H9 (cell line): ENCODE measurements at regions not wholly inside any gene's neighbourhood (a gene's known extent, or its start where the extent isn't known, plus 50 kb on each side); places are given as distances from the start of the nearest gene placed in this dataset.

ENCODE experiments used
- DNase-seq: peaks from one replicate; pipeline ENCODE4 v3.0.0-alpha.2; 2017
- H2AFZ ChIP-seq: one replicate; pipeline ENCODE4 v1.6.1; 2013; ENCODE audit warnings: mild to moderate bottlenecking, low read length, control low read depth, moderate library complexity
- H2AK5ac ChIP-seq: 2 replicates; pipeline ENCODE4 v1.6.1; 2013; ENCODE audit warnings: low read length, control low read depth, mixed read lengths; ENCODE audit not compliant: insufficient read length
- H2BK120ac ChIP-seq: one replicate; pipeline ENCODE4 v1.6.1; 2013; ENCODE audit warnings: low read depth, mild to moderate bottlenecking, low read length, control low read depth, inconsistent platforms; ENCODE audit not compliant: poor library complexity, severe bottlenecking
- H2BK12ac ChIP-seq: 2 replicates; pipeline ENCODE4 v1.6.1; 2013; ENCODE audit warnings: low read length, control low read depth, mixed read lengths, low read depth; ENCODE audit not compliant: insufficient read length
- H2BK15ac ChIP-seq: 2 replicates; pipeline ENCODE4 v1.6.1; 2013; ENCODE audit warnings: low read depth, low read length, control low read depth
- H2BK20ac ChIP-seq: one replicate; pipeline ENCODE4 v1.6.1; 2013; ENCODE audit warnings: low read depth, mild to moderate bottlenecking, low read length, control low read depth, inconsistent platforms; ENCODE audit not compliant: poor library complexity, severe bottlenecking
- H2BK5ac ChIP-seq: 2 replicates; pipeline ENCODE4 v1.6.1; 2013; ENCODE audit warnings: low read length, control low read depth, mixed read lengths; ENCODE audit not compliant: insufficient read length
- H3K14ac ChIP-seq: 2 replicates; pipeline ENCODE4 v1.6.1; 2013; ENCODE audit warnings: low read length, control low read depth; ENCODE audit not compliant: insufficient read depth
- H3K18ac ChIP-seq: 2 replicates; pipeline ENCODE4 v1.6.1; 2013; ENCODE audit warnings: low read depth, mild to moderate bottlenecking, mixed read lengths, low read length, control low read depth; ENCODE audit not compliant: insufficient read length
- H3K23ac ChIP-seq: 2 replicates; pipeline ENCODE4 v1.6.1; 2013; ENCODE audit warnings: low read length, control low read depth, mixed read lengths, low read depth; ENCODE audit not compliant: insufficient read length
- H3K23me2 ChIP-seq: 2 replicates; pipeline ENCODE4 v1.6.1; 2013; ENCODE audit warnings: low read depth, mild to moderate bottlenecking, mixed read lengths, low read length, control low read depth; ENCODE audit not compliant: insufficient read length, poor library complexity, severe bottlenecking
- H3K27ac ChIP-seq: 2 replicates; pipeline ENCODE4 v1.5.1; 2013; ENCODE audit warnings: low read length, control low read depth, mixed read lengths, low read depth; ENCODE audit not compliant: insufficient read length
- H3K27me3 ChIP-seq: 2 replicates; pipeline ENCODE4 v1.6.1; 2013; ENCODE audit warnings: low read length, control low read depth, inconsistent platforms; ENCODE audit not compliant: insufficient read depth
- H3K4ac ChIP-seq: 2 replicates; pipeline ENCODE4 v1.6.1; 2013; ENCODE audit warnings: low read depth, mild to moderate bottlenecking, control low read depth, inconsistent platforms, low read length, moderate library complexity
- H3K4me1 ChIP-seq: 2 replicates; pipeline ENCODE4 v1.6.1; 2013; ENCODE audit warnings: low read length, control low read depth, inconsistent platforms; ENCODE audit not compliant: insufficient read depth
- H3K4me2 ChIP-seq: 2 replicates; pipeline ENCODE4 v1.6.1; 2013; ENCODE audit warnings: low read length, control low read depth, mixed read lengths; ENCODE audit not compliant: insufficient read length, insufficient read depth
- H3K56ac ChIP-seq: 2 replicates; pipeline ENCODE4 v1.6.1; 2013; ENCODE audit warnings: low read depth, mild to moderate bottlenecking, mixed read lengths, low read length, control low read depth; ENCODE audit not compliant: insufficient read length
- H3K79me1 ChIP-seq: 2 replicates; pipeline ENCODE4 v1.6.1; 2013; ENCODE audit warnings: low read depth, mild to moderate bottlenecking, moderate library complexity, low read length, control low read depth, inconsistent platforms; ENCODE audit not compliant: insufficient read depth, poor library complexity, severe bottlenecking
- H3K79me2 ChIP-seq: 2 replicates; pipeline ENCODE4 v1.6.1; 2013; ENCODE audit warnings: low read length, control low read depth, inconsistent platforms; ENCODE audit not compliant: insufficient read depth
- H3K9ac ChIP-seq: 2 replicates; pipeline ENCODE4 v1.6.1; 2013; ENCODE audit warnings: low read length, control low read depth, mixed read lengths; ENCODE audit not compliant: insufficient read length; ENCODE audit errors: extremely low read depth
- H3K9me3 ChIP-seq: one replicate; pipeline ENCODE4 v1.6.1; 2013; ENCODE audit warnings: low read depth, low read length, inconsistent platforms; ENCODE audit not compliant: control insufficient read depth
- H3T11ph ChIP-seq: one replicate; pipeline ENCODE4 v1.6.1; 2013; ENCODE audit warnings: mild to moderate bottlenecking, low read length, control low read depth, inconsistent platforms
- H4K20me1 ChIP-seq: one replicate; pipeline ENCODE4 v1.6.1; 2013; ENCODE audit not compliant: control insufficient read depth, insufficient read length, insufficient read depth
- H4K5ac ChIP-seq: 2 replicates; pipeline ENCODE4 v1.6.1; 2013; ENCODE audit warnings: low read depth, mild to moderate bottlenecking, mixed read lengths, low read length, control low read depth; ENCODE audit not compliant: insufficient read length
- H4K8ac ChIP-seq: replicated peaks from 2 replicates; pipeline ENCODE4 v1.6.1; 2013; ENCODE audit warnings: low read length, control low read depth, mixed read lengths, low read depth; ENCODE audit not compliant: insufficient read length
- H4K91ac ChIP-seq: 2 replicates; pipeline ENCODE4 v1.6.1; 2013; ENCODE audit warnings: low read depth, mild to moderate bottlenecking, moderate library complexity, mixed read lengths, low read length, control low read depth; ENCODE audit not compliant: insufficient read length
- H3K27ac Mint-ChIP-seq, 3 experiments: 2 replicates in 2 of 3; 3 replicates in 1 of 3; pipeline ENCODE4 v1.8.0; 2020 to 2021; ENCODE audit warnings: mixed read lengths in 3 of 3, mild to moderate bottlenecking in 1 of 3, moderate library complexity in 1 of 3
- H3K27me3 Mint-ChIP-seq: 2 replicates; pipeline ENCODE4 v1.8.0; 2021; ENCODE audit warnings: low read depth, mild to moderate bottlenecking, moderate library complexity, mixed read lengths
- H3K36me3 Mint-ChIP-seq, 3 experiments: 2 replicates in 2 of 3; 3 replicates in 1 of 3; pipeline ENCODE4 v1.8.0; 2020 to 2021; ENCODE audit warnings: low read depth in 3 of 3, mixed read lengths in 3 of 3; ENCODE audit not compliant: insufficient read depth in 1 of 3
- H3K4me1 Mint-ChIP-seq, 2 experiments: 2 replicates each; pipeline ENCODE4 v1.8.0; 2020; ENCODE audit warnings: mixed read lengths in 2 of 2
- H3K4me3 Mint-ChIP-seq, 2 experiments: 2 replicates in 1 of 2; 3 replicates in 1 of 2; pipeline ENCODE4 v1.8.0; 2020 to 2021; ENCODE audit warnings: mild to moderate bottlenecking in 2 of 2, mixed read lengths in 2 of 2, moderate library complexity in 1 of 2
- H3K9me3 Mint-ChIP-seq, 2 experiments: 2 replicates in 1 of 2; 3 replicates in 1 of 2; pipeline ENCODE4 v1.8.0; 2020; ENCODE audit warnings: mild to moderate bottlenecking in 2 of 2, mixed read lengths in 2 of 2, moderate library complexity in 1 of 2
- WGBS: extraction: QIAGEN DNeasy Blood & Tissue Kit; methylation state at CpG from one replicate; pipeline ENCODE4 v1.1.7; 2013; ENCODE audit warnings: missing lambda C conversion rate, low lambda C conversion rate, mixed read lengths; ENCODE audit not compliant: insufficient read length; ENCODE audit errors: extremely low coverage; 5-methylcytosine and 5-hydroxymethylcytosine counted together
- TF ChIP-seq, protein P1 (sequence below): fragments of 200-600 bp; sonication (generic); conservative IDR thresholded peaks from 3 replicates; pipeline ENCODE4 v1.8.0; 2021; ENCODE audit warnings: antibody characterized with exemption, mild to moderate bottlenecking

DNA sequence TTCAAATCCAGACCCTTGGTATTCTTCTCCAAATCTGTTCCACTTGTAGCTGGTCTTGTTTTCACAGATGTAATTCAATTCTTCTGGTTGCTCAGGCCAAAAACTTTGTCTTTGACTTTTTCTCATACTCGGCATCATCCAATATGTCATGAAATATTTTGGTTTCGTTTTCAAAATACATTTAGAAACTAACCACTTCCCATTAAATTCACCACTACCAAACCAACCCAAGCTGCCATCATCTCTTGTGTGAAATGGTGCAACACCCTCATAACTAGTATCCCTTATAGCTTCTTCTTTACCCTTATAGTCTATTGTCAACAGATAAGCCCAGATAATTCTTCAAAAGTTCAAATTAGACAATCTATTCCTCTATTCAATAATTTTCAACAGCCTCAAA lies 192.1 kb downstream of the PRR32 start:
- H2AK5ac ChIP-seq, result no peak overlapping the region
- H3K9me3 Mint-ChIP-seq, result peaks cover 31 to 74% of the 10 kb centered on the region in 2 experiments
- H3K27me3 Mint-ChIP-seq, result no peaks in the 10 kb centered on the region

More for the DNA sequence above, 192.1 kb downstream of the PRR32 start:
- Histone ChIP-seq H3K9ac (no peak overlapping the region), H4K20me1 (no peaks in the 10 kb centered on the region), H3K79me1 (no peaks in the 10 kb centered on the region), H3K23ac (no peak overlapping the region), H3K14ac (no peak overlapping the region), H4K5ac (no peak overlapping the region), H3K18ac (no peak overlapping the region), H2BK15ac (no peak overlapping the region), H3T11ph (no peak overlapping the region), H3K79me2 (no peaks in the 10 kb centered on the region), H3K27ac (no peak overlapping the region), H4K91ac (no peak overlapping the region), H2BK5ac (no peak overlapping the region), H3K9me3 (no peaks in the 10 kb centered on the region), H2BK20ac (no peak overlapping the region), H3K56ac (no peak overlapping the region), H3K4me2 (no peak overlapping the region), H3K27me3 (no peaks in the 10 kb centered on the region), H3K4ac (no peak overlapping the region), H4K8ac (no peak overlapping the region), H3K4me1 (no peaks in the 10 kb centered on the region), H2BK12ac (no peak overlapping the region), H2AFZ (no peak overlapping the region), H3K23me2 (no peaks in the 10 kb centered on the region), H2BK120ac (no peak overlapping the region)
- Mint-ChIP-seq H3K27ac (no peak overlapping the region), H3K36me3 (peaks cover 0 to 9% (median 0%) of the 10 kb centered on the region in 3 experiments; a peak in 2 of 7 replicates), H3K4me3 (no peak overlapping the region), H3K4me1 (no peaks in the 10 kb centered on the region)
- TF ChIP-seq, protein P1, sequence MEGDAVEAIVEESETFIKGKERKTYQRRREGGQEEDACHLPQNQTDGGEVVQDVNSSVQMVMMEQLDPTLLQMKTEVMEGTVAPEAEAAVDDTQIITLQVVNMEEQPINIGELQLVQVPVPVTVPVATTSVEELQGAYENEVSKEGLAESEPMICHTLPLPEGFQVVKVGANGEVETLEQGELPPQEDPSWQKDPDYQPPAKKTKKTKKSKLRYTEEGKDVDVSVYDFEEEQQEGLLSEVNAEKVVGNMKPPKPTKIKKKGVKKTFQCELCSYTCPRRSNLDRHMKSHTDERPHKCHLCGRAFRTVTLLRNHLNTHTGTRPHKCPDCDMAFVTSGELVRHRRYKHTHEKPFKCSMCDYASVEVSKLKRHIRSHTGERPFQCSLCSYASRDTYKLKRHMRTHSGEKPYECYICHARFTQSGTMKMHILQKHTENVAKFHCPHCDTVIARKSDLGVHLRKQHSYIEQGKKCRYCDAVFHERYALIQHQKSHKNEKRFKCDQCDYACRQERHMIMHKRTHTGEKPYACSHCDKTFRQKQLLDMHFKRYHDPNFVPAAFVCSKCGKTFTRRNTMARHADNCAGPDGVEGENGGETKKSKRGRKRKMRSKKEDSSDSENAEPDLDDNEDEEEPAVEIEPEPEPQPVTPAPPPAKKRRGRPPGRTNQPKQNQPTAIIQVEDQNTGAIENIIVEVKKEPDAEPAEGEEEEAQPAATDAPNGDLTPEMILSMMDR, result no peak
- DNase-seq, result no peak
- WGBS, result 100% methylated on average over 1 of the region's 2 CpGs
